ENCODE measurements at regions not wholly inside any gene's neighbourhood (a gene's known extent, or its start where the extent isn't known, plus 50 kb on each side); places are given as distances from the start of the nearest gene placed in this dataset.

- Histone ChIP-seq H3K4me1 (no peaks in the 10 kb centered on the region), H3K27me3 (no peaks in the 10 kb centered on the region), H3K9me3 (no peaks in the 10 kb centered on the region), H3K4me3 (no peak overlapping the region), H3K36me3 (no peaks in the 10 kb centered on the region), H3K27ac (no peak overlapping the region)
- TF ChIP-seq CTCF (IDR thresholded peaks at IDR 0.05) = no peak
- DNase-seq (no peak), ATAC-seq (no peak)
- intact Hi-C loops (cut with DNase I) = no loop called here
These were observed 768.9 kb upstream of the LRRTM1 start for GRCh38 chr2:81073412-81073811.

- TF ChIP-seq CTCF (IDR thresholded peaks at IDR 0.05) = no peak
- intact Hi-C loops (cut with DNase I) = no loop called here
- DNase-seq (no peak), ATAC-seq (no peak)
- peaks cover 0 to 5% of the 10 kb centered on the region in 2 donors for H3K9me3 ChIP-seq
- no peak overlapping the region for H3K4me3 ChIP-seq
- H3K27me3 ChIP-seq = no peaks in the 10 kb centered on the region
- no peak overlapping the region for H3K27ac ChIP-seq
- no peaks in the 10 kb centered on the region for H3K4me1 ChIP-seq
- H3K36me3 ChIP-seq = no peaks in the 10 kb centered on the region
These were observed 763.6 kb upstream of the LRRTM1 start for GRCh38 chr2:81068144-81068543.

- H3K27me3 ChIP-seq = no peaks in the 10 kb centered on the region
- H3K9me3 ChIP-seq = peaks cover 0 to 24% of the 10 kb centered on the region in 2 donors
- ATAC-seq (no peak), DNase-seq (no peak)
- intact Hi-C loops (cut with DNase I) = no loop called here
- no peak overlapping the region for H3K27ac ChIP-seq
- no peaks in the 10 kb centered on the region for H3K36me3 ChIP-seq
- H3K4me3 ChIP-seq = no peak overlapping the region
- TF ChIP-seq CTCF (IDR thresholded peaks at IDR 0.05) = no peak
- no peaks in the 10 kb centered on the region for H3K4me1 ChIP-seq
These were observed 756.5 kb upstream of the LRRTM1 start for GRCh38 chr2:81061016-81061415.

- peaks cover 0 to 5% of the 10 kb centered on the region in 2 donors for H3K9me3 ChIP-seq
- DNase-seq (no peak), ATAC-seq (no peak)
- no peaks in the 10 kb centered on the region for H3K36me3 ChIP-seq
- H3K27ac ChIP-seq = no peak overlapping the region
- TF ChIP-seq CTCF (IDR thresholded peaks at IDR 0.05) = no peak
- no peaks in the 10 kb centered on the region for H3K27me3 ChIP-seq
- no peak overlapping the region for H3K4me3 ChIP-seq
- intact Hi-C loops (cut with DNase I) = no loop called here
- H3K4me1 ChIP-seq = no peaks in the 10 kb centered on the region
These were observed 746.1 kb upstream of the LRRTM1 start for GRCh38 chr2:81050580-81051095.

GRCh38 chr2:81043681-81044080 lies 739.1 kb upstream of the LRRTM1 start:
- Histone ChIP-seq H3K27ac (no peak overlapping the region), H3K36me3 (no peaks in the 10 kb centered on the region), H3K9me3 (peaks cover 0 to 15% of the 10 kb centered on the region in 2 donors), H3K4me3 (no peak overlapping the region), H3K27me3 (no peaks in the 10 kb centered on the region), H3K4me1 (no peaks in the 10 kb centered on the region)
- DNase-seq (no peak), ATAC-seq (no peak)
- intact Hi-C loops (cut with DNase I) = no loop called here
- TF ChIP-seq CTCF (IDR thresholded peaks at IDR 0.05) = no peak

Data from left lung (tissue), 4 donors.